Glomerular visceral epithelial cell (primary cell): ENCODE measurements at regions not wholly inside any gene's neighbourhood (a gene's known extent, or its start where the extent isn't known, plus 50 kb on each side); places are given as distances from the start of the nearest gene placed in this dataset.
"Not testable (repeated sequence)": the region's sequence is repeated elsewhere in the genome, so short reads cannot be mapped to it uniquely, and the experiment has no call there.

Source experiments
- DNase-seq: peaks from one replicate; pipeline ENCODE4 v3.0.0-alpha.2; 2016; ENCODE audit errors: extremely low spot score

DNA sequence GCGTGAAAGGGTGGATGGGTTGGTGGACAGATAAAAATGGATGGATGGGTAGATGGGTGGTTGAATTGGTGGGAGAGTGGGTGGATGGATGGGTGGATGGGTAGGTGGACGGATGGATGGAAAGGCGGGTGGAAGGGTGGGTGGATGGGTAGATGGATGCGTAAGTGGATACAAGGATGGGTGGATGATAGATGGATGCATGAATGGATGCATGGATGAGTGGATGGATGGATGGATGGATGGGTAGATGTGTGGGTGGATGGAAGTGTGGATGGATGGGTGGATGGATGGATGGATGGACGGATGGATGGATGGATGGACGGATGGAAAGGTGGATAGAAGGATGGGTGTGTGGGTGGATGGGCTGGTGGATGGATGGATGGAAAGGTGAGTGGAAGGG lies 77.0 kb upstream of the GRK3 start:
- DNase-seq = no peak

DNA sequence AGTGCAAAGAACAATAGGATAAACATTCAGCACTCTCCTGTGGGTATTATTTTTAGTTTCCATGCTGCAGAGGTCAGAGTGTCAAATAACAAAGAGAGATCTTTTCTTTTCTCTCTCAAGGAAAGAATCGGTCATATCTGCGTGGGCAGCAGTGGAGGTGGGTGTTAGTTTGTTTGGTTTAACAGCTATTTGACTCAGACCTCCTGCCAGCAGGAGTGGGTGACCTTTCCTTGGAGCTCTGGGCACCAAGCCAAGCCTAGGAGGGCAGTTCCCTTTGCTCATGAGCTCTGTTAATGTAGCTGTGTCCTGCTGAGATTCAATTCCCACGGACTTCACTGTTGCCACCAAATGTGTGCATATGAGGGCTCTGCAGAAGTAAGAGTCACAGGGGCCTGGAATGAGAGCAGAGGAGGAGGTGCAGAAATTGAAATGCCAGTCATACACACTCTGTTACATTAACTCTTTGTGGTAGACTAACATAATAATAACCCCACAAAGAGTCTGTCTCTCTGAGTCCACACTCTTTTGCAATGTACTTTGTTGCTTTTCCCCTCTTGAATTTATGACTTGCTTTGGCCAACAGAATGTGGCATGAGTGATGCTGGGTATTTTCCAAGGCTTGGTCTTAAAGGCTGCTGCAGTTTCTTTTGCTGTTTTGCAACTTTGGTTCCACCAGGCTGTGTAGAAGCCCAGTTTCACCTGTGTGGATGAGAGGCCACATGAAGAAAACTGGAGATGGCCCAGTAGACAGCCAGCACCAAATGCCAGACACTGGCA lies 76.0 kb upstream of the GRK3 start:
- DNase-seq = peak; percentile 88

DNA sequence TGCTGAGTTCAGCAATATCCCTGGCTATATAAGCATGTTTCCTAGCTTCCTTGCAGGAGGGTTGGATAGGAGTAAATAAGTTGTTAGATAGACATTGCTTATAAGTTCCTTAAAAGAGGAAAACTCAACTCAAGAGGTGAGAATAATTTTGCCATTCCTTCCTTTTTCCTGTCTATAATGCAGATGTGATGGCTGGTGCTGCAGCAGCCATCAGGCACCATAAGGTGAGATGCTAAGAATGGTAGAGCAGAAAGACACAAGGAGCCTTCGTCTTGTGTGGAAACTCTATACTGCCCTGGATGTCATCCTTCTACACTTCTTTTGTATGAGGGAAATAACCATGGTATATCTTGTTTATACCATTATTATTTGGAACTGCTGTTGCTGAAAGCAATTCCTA lies 74.5 kb upstream of the GRK3 start:
- DNase-seq = no peak

DNA sequence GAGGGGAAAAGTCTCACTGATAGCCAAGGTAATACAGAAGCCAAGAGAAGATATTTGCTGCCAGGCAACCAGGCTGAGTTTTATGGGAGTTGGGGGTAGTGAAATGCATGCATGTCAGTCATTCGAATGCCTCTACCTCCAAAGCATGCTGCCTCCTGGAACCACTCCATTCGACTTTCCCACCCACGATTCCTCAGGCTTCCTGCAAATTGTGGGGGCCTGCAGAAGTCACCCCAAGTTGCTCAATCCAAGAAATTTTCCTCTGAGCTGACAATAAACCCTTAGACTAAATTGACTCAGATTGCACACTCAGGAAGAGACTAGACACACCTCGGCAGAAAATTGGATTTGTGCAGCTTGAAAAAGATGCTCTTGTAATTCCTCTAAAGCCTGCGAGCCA lies 73.6 kb upstream of the GRK3 start:
- no peak for DNase-seq

DNA sequence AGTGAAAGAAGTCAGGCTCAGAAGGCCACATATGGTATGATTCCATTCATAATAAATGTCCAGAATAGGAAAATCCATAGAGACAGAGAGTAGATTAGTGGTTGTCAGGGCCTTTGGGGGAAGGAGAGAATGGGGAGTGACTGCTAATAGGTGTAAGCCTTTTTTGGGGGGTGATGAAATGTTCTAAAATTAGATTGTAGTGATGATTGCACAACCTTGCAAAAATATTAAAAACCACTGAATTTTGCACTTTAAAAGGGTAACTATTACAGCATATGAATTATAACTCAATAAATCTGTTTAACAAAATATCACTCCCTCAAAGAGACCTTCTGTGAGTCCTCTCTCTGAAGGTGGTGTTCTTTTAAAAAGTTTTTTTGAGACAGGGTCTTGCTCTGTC lies 72.3 kb upstream of the GRK3 start:
- DNase-seq = no peak

DNA sequence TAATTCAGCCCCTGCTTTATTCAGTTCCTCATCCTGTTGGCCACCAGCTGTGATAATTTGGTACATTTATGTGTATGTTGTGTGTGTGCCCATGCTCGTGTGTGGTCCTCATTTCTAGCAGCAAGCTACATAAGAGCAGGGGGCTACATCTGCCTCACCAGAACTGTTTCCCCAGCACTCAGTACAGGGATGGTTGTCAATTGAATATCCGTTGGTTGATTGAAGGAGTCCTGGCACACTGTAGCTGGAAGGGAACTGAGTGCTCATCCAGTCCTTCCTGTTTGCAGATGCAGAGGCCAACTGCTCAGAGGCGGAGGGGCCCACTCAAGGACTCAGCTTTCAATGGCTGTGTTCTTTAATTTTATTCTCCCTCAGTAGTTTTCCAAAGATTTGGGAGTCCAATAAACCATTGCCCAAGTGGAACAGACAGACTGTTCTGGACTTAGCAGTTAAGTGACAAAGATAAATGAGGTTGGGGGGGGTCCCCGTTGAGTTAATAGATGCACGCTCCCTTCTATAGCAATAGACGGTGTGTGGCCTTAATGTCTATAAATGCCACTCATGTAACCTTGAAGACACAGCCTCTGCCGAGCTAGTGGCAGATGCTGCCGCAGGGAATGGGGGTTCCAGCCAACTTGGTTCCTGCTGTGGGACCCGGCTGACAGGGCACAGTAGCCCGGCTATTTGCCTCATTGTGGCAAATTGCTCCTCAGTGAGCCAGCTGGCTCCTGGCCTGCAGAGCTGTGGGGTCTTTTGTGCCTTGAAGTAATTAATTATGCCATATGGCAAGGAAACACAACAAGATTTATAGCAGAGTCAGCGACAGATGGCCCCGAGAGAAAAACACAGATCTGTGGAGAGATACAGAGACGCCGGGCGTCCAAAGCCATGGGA lies 71.4 kb upstream of the GRK3 start:
- no peak for DNase-seq

DNA sequence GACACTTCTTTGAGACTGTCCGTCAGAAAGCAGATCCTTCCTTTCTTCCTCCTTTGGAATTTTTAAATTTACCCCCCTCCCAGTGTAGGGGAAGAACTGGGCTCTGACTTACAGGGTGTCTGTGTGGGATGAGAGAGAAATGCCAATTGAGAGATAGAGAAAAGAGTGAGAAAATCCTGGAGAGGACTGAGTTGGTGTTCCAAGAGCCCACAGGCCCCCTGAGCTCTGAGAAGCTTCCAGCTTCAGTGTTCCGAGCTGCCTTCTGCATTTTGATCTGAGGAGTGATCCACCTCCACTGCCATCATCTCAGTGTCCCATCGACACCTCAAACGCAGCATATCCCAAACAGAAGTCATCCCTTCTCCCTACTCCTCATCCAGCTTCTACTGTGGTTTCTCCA lies 70.7 kb upstream of the GRK3 start:
- DNase-seq = no peak

DNA sequence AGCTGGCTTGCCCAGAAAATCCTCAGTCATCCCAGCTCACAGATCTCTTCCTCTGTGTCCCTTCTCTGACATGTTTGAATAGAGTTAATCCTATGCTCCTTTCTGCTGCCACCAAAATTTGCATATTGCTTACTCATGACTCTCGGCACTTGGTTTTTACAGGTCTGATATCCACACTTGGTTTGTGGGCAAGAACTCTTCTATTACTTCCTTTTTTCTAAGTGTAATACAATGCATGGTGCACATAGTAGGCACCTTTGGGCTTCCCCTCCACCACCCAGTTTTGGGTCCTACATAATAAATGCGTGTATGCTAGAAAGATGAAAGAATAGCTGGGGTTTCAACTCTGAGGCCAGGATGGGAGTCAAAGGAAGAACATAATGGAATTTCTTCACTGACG lies 69.7 kb upstream of the GRK3 start:
- no peak for DNase-seq

DNA sequence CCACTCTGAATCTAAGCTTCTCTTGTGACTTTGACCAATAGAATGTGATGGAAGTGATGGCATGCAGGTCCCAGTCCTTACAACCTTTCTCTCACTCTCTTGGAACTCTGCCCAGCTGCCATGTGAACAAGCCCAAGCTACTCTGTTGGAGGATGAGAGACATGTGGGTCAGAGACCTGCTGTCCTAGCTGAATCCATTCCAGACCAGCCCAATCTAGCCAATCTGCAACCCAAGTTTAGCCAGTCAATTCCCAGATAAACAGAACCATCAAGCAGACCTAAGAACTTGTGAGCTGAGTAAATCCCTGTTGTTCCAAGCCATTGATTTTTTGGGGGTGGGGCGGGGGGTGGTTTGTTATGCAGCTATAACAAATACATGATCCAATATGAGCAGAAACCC lies 69.2 kb upstream of the GRK3 start:
- no peak for DNase-seq

DNA sequence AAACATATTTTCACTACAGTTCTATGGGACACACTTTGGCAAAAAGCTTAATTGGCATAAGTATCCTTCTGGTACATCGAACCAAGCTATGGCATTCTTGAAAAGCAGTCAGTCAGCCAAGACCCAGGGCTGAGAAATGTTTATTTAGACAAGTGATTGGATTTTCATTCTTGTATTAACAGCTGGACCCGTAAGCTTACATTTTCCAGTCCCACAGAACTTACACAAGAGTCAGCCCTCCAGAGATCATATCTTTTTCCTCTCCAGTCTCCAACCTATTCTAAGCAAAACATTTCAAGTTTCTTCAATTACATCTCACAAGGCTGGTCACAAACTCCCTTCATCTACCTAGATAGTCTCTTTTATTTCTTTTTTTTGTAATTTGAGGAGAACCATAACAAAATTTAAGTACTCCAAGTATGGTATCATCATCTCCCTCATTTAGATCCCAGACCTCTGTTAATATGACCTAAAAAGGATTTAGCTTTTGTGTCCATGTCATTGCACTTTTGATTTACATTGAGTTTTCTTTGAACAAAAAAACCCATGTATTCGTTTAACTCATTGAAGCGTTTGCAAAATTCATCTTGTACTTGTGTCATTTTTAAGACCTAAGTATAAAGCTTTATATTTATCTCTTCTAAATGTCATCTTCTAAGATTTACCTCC lies 67.9 kb upstream of the GRK3 start:
- no peak for DNase-seq

DNA sequence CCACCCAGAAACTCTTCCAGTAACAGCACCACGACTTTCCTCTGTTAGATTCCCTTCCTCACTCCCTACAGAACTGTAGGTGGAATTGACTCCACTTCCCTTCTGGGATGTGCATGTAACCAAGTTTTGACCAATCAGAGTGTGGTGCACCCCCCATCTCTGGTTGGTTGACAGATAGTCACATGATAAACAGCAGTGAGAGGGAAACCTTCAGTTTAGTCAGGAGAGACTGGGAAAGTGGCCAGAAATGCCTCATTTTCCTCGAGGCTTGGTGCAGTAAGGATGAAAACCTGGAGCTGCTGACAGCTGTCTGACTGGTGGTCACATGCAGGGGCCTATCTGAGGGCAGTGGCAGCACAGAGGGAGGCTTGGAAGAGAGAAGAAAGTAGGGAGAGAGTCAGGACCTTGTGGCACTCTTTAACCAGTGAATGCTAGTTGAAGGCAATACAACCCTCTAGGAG lies 67.3 kb upstream of the GRK3 start:
- DNase-seq = no peak

DNA sequence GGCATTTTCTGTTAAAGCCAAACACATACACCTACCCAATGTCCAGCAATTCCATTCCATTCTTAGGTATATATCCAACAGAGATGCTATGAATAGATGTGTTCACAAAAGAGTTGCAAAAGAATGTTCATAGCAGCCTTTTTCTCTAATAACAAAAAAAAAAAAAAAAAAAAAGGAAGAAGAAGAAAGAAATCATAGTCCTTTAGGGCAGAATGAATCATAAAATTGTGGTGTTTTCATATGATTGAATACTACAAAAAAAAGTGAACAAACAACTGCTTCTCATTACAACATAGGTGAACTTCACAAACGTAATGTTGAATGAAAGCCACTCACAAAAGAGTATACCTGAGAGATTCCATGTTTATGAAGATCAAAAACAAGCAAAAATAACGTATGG lies 66.8 kb upstream of the GRK3 start:
- no peak for DNase-seq

DNA sequence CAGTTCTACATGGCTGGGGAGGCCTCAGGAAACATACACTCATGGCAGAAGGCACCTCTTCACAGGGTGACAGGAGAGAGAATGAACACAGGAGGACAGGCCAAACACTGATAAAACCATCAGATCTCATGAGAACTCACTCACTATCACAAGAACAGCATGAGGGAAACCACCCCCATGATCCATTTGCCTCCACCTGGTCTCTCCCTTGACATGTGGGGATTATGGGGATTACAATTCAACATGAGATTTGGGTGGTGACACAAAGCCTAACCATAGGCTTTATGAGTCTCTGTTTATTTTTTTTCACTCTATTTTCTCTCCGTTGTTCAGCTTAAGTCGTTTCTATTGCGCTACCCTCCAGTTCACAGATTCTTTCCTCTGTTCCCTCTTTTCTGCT lies 63.8 kb upstream of the GRK3 start:
- not testable (repeated sequence) for DNase-seq

DNA sequence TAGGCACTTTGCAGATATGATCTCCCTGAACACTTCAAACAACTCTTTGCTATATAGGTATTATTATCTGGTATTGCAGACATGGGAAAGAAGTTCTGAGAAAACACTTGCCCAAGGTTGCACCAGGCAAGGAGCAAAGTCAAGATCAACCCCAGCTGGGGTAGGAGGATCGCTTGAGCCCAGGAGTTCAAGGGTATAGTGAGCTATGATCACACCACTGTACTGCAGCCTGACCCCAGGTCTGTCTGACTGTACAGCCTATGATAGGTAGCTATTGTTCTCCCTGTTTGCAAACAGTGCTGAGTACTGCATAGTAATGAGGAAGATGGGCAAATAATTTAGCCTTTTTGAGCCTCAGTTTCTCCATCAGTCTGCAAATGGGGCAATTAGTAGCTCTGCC lies 60.5 kb upstream of the GRK3 start:
- DNase-seq = not testable (repeated sequence)

DNA sequence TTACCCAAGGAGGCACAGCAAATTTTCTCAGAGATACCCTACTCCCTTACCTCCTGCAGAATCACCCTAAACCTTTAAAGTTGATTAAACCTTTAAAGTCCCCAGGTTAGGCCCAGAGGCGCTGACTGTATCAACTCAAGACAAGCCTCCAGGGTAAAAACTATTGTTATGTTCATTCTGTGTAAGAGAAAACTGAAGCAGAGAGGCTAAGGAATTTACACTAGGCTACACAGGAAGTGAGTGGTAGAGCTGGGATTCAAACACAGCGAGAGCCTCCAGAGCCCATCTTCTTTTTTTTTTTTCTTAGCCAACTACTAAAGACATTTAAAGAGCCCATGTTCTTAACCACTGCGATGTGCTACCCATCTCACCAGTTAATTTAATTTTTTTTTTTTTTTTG lies 56.3 kb upstream of the GRK3 start:
- no peak for DNase-seq

DNA sequence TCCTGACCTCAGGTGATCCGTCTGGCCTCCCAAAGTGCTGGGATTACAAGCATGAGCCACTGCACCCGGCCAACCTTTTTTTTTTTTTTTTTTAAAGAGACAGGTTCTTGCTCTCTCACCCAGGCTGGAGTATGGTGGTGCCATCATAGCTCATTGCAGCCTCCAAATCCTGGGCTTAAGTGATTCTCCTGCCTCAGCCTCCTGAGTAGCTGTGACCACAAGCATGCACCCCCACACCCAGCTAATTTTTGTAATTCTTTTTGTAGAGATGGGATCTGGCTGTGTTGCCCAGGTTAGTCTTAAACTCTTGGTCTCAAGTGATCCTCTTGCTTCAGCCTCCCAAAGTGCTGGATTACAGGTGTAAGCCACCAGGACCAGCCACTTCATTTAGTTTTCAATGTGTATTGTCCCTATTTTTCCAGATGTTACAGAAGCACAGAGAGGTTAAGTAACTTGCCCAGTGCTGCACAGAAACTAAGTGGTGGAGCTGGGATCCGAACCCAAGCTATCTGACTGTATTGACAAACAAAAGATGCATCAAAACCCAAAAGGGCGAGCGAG lies 55.6 kb upstream of the GRK3 start:
- DNase-seq = no peak

DNA sequence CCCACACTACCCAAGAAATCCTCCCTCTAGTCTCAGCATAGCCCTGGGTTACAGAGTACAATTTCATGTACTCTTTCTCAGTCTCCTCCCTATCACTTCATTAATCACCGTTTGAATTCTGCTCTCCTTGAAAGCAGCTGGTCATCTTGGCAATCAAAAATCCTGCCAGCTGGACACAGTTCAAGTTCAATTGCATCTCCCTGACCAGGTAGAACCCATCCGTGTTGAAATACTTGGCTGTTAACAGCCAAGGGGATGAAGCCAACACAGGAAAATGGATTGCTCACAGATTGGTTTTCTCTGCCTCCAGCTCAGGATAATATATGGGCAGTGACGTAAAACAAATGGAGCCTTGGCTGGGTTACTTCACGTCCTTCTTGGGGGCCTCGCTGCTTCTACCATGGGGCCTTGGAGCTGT lies 55.1 kb upstream of the GRK3 start:
- DNase-seq = no peak

DNA sequence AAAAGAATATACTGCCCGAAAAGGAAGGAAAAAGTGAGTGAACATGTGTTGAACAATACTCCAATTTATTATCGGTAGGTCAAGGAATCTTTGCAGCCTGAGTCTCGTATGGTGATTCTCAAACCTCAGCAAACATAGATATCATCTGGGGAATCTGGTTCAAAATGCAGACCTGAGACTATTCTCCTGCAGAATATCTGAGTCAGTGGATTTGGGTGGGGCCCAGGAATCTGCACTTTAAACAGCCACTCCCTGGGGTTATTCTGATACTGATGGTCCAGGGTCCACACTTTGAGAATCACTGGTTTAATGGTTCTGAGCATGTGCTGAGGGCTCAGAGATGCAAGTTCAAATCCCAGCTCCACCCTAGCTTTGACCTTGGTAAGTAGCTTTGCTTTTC lies 53.6 kb upstream of the GRK3 start:
- DNase-seq = no peak

DNA sequence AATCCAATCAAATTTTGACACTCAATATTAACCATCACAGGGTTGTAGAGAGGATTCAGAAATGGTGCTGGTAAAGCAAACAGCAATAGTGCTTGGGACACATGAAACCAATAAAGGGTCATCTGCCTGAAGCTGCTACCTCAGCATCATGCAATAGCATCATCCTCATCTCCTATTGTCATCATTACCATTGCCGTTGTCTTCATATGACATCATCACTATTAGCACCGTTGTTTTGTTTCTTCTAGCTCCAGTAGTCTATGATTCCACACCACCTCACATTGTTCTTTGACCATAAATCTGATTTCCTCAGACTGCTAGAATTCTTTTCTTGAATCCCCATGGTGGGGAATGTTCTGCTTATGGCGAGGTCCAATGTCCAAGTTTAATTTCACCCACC lies 52.8 kb upstream of the GRK3 start:
- DNase-seq = no peak

DNA sequence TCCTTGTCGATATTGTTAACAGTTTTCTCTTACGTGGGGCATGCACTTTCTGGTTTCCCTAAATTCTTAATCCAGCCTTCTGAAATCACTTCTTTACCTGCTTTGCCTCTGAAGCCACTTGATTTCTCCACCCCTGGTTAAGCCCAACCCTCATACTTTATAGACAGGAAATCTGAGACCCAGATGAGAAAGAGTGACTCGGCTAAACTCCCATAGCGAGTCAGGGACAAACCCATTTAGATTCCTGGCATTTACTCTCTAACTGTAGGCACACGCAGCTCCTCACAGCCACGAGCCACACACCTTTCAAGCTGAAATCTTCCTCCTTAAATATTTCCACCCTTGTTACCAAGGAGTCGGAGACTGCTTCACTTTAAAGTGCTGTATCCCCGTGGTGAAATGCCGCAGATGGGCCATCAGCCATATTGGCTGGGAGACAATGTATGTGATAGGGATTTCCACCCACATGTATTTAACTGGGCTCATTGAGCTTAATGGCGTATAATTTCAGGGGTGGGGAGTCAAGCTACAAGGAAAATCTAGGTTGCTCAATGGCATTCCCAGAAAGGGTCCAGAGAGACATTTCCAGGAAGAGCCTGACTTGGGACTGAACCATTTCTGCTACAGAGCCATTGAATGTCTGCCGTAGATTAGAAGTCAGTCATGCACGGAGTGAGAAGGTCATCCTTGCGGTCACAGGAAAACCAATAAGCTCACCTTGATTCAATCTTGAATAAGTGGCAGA lies 49.9 kb upstream of the GRK3 start:
- DNase-seq = no peak
